Activated CD8-positive, alpha-beta memory T cell treated with anti-CD3 and anti-CD28 coated beads for 4 hours (primary cell): ENCODE measurements at regions not wholly inside any gene's neighbourhood (a gene's known extent, or its start where the extent isn't known, plus 50 kb on each side); places are given as distances from the start of the nearest gene placed in this dataset.

Experiments used
- DNase-seq, 2 donors: peaks; one replicate each; pipeline ENCODE4 v3.0.0-alpha.2; 2020; ENCODE audit warnings: low read depth in 2 of 2

- no peak for DNase-seq
Measured at GRCh38 chr15:69576948-69577351, 124.3 kb downstream of the RPLP1 start.

GRCh38 chr15:69577397-69577796 lies 124.8 kb downstream of the RPLP1 start:
- no peak for DNase-seq

- DNase-seq: no peak
Measured at GRCh38 chr15:69578252-69578651, 125.6 kb downstream of the RPLP1 start.

- no peak for DNase-seq
Measured at GRCh38 chr15:69578787-69579583, 126.4 kb downstream of the RPLP1 start.

- no peak for DNase-seq
Measured at GRCh38 chr15:69579950-69580618, 127.5 kb downstream of the RPLP1 start.

GRCh38 chr15:69583626-69584025 lies 131.0 kb downstream of the RPLP1 start:
- no peak for DNase-seq

- DNase-seq: no peak
Measured at GRCh38 chr15:69585937-69586336, 133.3 kb downstream of the RPLP1 start.

- no peak for DNase-seq
Measured at GRCh38 chr15:69586721-69587120, 134.1 kb downstream of the RPLP1 start.

GRCh38 chr15:69587723-69588426 lies 135.3 kb downstream of the RPLP1 start:
- no peak for DNase-seq

GRCh38 chr15:69590201-69590710 lies 137.6 kb downstream of the RPLP1 start:
- no peak for DNase-seq

GRCh38 chr15:69590932-69591524 lies 138.4 kb downstream of the RPLP1 start:
- DNase-seq: no peak

- DNase-seq: no peak
Measured at GRCh38 chr15:69591905-69592508, 139.4 kb downstream of the RPLP1 start.

- no peak for DNase-seq
Measured at GRCh38 chr15:69592954-69593353, 140.3 kb downstream of the RPLP1 start.

- no peak for DNase-seq
Measured at GRCh38 chr15:69593488-69593887, 140.9 kb downstream of the RPLP1 start.

- DNase-seq: no peak
Measured at GRCh38 chr15:69593981-69594966, 141.7 kb downstream of the RPLP1 start.

GRCh38 chr15:69595009-69595791 lies 142.6 kb downstream of the RPLP1 start:
- no peak for DNase-seq

GRCh38 chr15:69597061-69597592 lies 144.5 kb downstream of the RPLP1 start:
- no peak for DNase-seq

GRCh38 chr15:69599271-69599670 lies 146.7 kb downstream of the RPLP1 start:
- no peak for DNase-seq

GRCh38 chr15:69600556-69601085 lies 148.0 kb downstream of the RPLP1 start:
- no peak for DNase-seq
